Psoas muscle (tissue), 7 donors: ENCODE measurements at regions not wholly inside any gene's neighbourhood (a gene's known extent, or its start where the extent isn't known, plus 50 kb on each side); places are given as distances from the start of the nearest gene placed in this dataset.

Source experiments
- ATAC-seq, 4 donors: fragments of 200-7000 bp; cut with Tn5 transposase; one replicate each; pipeline ENCODE4 v1.9.1; 2020; ENCODE audit warnings: moderate library complexity in 3 of 4, mild to moderate bottlenecking in 2 of 4
- DNase-seq, 2 donors: peaks; one replicate each; pipeline ENCODE4 v3.0.0-alpha.2; 2020
- H3K27ac ChIP-seq: fragments of 200-600 bp; one replicate; pipeline ENCODE4 v1.8.0; 2022
- H3K27me3 ChIP-seq, 3 donors: fragments of 200-600 bp in 1 of 3; one replicate each; pipeline versions ENCODE4 v1.6.1 to v1.8.0; 2013 to 2022; ENCODE audit warnings: low read length in 2 of 3, mild to moderate bottlenecking in 2 of 3, moderate library complexity in 1 of 3; ENCODE audit not compliant: insufficient read depth in 3 of 3
- H3K36me3 ChIP-seq, 2 donors: fragments of 200-600 bp in 1 of 2; one replicate each; pipeline versions ENCODE4 v1.6.1 to v1.8.0; 2013 to 2022; ENCODE audit warnings: low read depth in 1 of 2, mild to moderate bottlenecking in 1 of 2, moderate library complexity in 1 of 2; ENCODE audit not compliant: insufficient read depth in 1 of 2
- H3K4me1 ChIP-seq: fragments of 200-600 bp; one replicate; pipeline ENCODE4 v1.8.0; 2022
- H3K4me3 ChIP-seq: fragments of 200-600 bp; one replicate; pipeline ENCODE4 v1.8.0; 2022; ENCODE audit warnings: mild to moderate bottlenecking
- H3K9me3 ChIP-seq: fragments of 200-600 bp; one replicate; pipeline ENCODE4 v1.8.0; 2022
- CTCF ChIP-seq: fragments of 200-600 bp; IDR thresholded peaks from one replicate; pipeline ENCODE4 v1.8.0; 2022; ENCODE audit warnings: antibody characterized with exemption
- WGBS, 3 donors: extraction: QIAGEN DNeasy Blood & Tissue Kit; methylation state at CpG; one replicate each; pipeline versions ENCODE4 v1.1.6 to v1.1.7; 2013; 5-methylcytosine and 5-hydroxymethylcytosine counted together
- intact Hi-C, 2 donors: fragments of 100-400 bp; cut with DNase I; formaldehyde crosslinking; loops; one replicate each; pipeline versions ENCODE4 v1.11.0 to v1.14.2; 2022
- donor health status: healthy with polysubstance abuse.
- donor health status: DM: no; HTN: no; CAD: no; lungs with moderate emphysema.
- donor health status: Bipolar disorder and iron deficiency.
- donor health status: healthy.
- donor health status: DM: yes; HTN: yes; CAD: no.
- donor health status: DM: no; HTN: no; CAD: no.
- donor health status: DM: yes; HTN: yes; CAD: no.

- no peak overlapping the region for H3K4me3 ChIP-seq
- no peak overlapping the region for H3K27ac ChIP-seq
- ATAC-seq (no peak), DNase-seq (no peak)
- TF ChIP-seq CTCF, result no peak
- WGBS, 3 donors, result 92 to 97% (median 93%) methylated on average over 4 of the region's 4 CpGs
- no peaks in the 10 kb centered on the region for H3K27me3 ChIP-seq
- H3K36me3 ChIP-seq, result no peaks in the 10 kb centered on the region
- intact Hi-C loops, result no loop called here
- no peaks in the 10 kb centered on the region for H3K9me3 ChIP-seq
- H3K4me1 ChIP-seq, result no peaks in the 10 kb centered on the region
Measured at GRCh38 chr9:78781681-78782080, 484.8 kb downstream of the PSAT1 start.

- intact Hi-C loops, result no loop called here
- H3K4me1 ChIP-seq, result no peaks in the 10 kb centered on the region
- TF ChIP-seq CTCF, result no peak
- no peaks in the 10 kb centered on the region for H3K9me3 ChIP-seq
- no peak overlapping the region for H3K4me3 ChIP-seq
- ATAC-seq, result no peak
- no peak overlapping the region for H3K27ac ChIP-seq
- H3K36me3 ChIP-seq, result no peaks in the 10 kb centered on the region
- no peaks in the 10 kb centered on the region for H3K27me3 ChIP-seq
- no peak for DNase-seq
- WGBS, 3 donors, result 66 to 93% (median 81%) methylated on average over 3 of the region's 3 CpGs
Measured at GRCh38 chr9:78782234-78782633, 485.3 kb downstream of the PSAT1 start.

GRCh38 chr9:78782858-78783257 lies 485.9 kb downstream of the PSAT1 start:
- Histone ChIP-seq H3K36me3 (no peaks in the 10 kb centered on the region), H3K9me3 (no peaks in the 10 kb centered on the region), H3K27ac (no peak overlapping the region), H3K4me3 (no peak overlapping the region), H3K27me3 (no peaks in the 10 kb centered on the region), H3K4me1 (no peaks in the 10 kb centered on the region)
- no peak for TF ChIP-seq CTCF
- 93 to 100% (median 96%) methylated on average over 3 of the region's 3 CpGs for WGBS, 3 donors
- DNase-seq (no peak), ATAC-seq (no peak)
- intact Hi-C loops, result no loop called here

- no peak overlapping the region for H3K4me3 ChIP-seq
- TF ChIP-seq CTCF, result no peak
- H3K36me3 ChIP-seq, result no peaks in the 10 kb centered on the region
- intact Hi-C loops, result no loop called here
- H3K27me3 ChIP-seq, result no peaks in the 10 kb centered on the region
- H3K9me3 ChIP-seq, result no peaks in the 10 kb centered on the region
- H3K27ac ChIP-seq, result no peak overlapping the region
- DNase-seq, result no peak
- no peak for ATAC-seq
- no peaks in the 10 kb centered on the region for H3K4me1 ChIP-seq
Measured at GRCh38 chr9:78783743-78784142, 486.8 kb downstream of the PSAT1 start.

GRCh38 chr9:78786794-78787193 lies 489.9 kb downstream of the PSAT1 start:
- no peak overlapping the region for H3K27ac ChIP-seq

More at GRCh38 chr9:78786794-78787193, 489.9 kb downstream of the PSAT1 start:
- ATAC-seq, result no peak
- Histone ChIP-seq H3K4me3 (no peak overlapping the region), H3K4me1 (no peaks in the 10 kb centered on the region), H3K9me3 (peaks cover 9% of the 10 kb centered on the region), H3K27me3 (no peaks in the 10 kb centered on the region), H3K36me3 (no peaks in the 10 kb centered on the region)
- DNase-seq, result no peak
- intact Hi-C loops, result no loop called here
- TF ChIP-seq CTCF, result no peak
- 42 to 51% (median 45%) methylated on average over 3 of the region's 3 CpGs for WGBS, 3 donors
